Sigmoid colon (tissue), 4 donors: ENCODE measurements at regions not wholly inside any gene's neighbourhood (a gene's known extent, or its start where the extent isn't known, plus 50 kb on each side); places are given as distances from the start of the nearest gene placed in this dataset.

Experiments
- EP300 ChIP-seq, 4 donors: sonication (generic); formaldehyde crosslinking; IDR thresholded peaks; one replicate each; pipeline ENCODE4 v1.6.1; 2017; ENCODE audit warnings: antibody characterized with exemption in 4 of 4
- POLR2A ChIP-seq, 2 donors: fragments of 450-650 bp; IDR thresholded peaks; one replicate each; pipeline ENCODE4 v1.6.1; 2016; ENCODE audit warnings: antibody characterized with exemption in 2 of 2, mild to moderate bottlenecking in 2 of 2, moderate library complexity in 2 of 2
- TF ChIP-seq, protein P1 (sequence below), 4 experiments: fragments of 450-650 bp in 3 of 4; fragments of 200-600 bp in 1 of 4; IDR thresholded peaks; one replicate each; pipeline ENCODE4 v1.5.1; 2016 to 2019; ENCODE audit warnings: antibody characterized with exemption in 4 of 4, mild to moderate bottlenecking in 3 of 4, moderate library complexity in 2 of 4

DNA sequence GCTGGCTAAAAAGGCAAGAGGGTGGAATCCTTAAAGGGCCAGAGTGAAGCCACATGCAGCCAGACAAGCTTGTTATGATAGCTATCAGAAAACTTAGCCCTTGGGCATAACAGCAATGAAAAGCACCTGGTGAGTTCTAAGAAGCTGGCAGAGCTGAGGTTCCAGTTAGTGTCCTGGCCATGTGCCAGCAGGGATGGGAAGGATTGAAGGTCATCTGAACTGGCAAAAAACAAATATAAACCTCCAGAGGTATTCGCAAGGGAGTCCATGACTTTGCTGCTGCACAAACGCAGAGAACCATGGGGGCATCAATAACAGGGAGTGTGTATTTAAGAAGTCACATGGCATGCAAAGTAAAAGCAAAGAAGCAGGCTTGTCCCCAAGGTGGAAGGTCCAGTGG is 208.9 kb downstream of the FAM47A start:
- TF ChIP-seq, protein P1, sequence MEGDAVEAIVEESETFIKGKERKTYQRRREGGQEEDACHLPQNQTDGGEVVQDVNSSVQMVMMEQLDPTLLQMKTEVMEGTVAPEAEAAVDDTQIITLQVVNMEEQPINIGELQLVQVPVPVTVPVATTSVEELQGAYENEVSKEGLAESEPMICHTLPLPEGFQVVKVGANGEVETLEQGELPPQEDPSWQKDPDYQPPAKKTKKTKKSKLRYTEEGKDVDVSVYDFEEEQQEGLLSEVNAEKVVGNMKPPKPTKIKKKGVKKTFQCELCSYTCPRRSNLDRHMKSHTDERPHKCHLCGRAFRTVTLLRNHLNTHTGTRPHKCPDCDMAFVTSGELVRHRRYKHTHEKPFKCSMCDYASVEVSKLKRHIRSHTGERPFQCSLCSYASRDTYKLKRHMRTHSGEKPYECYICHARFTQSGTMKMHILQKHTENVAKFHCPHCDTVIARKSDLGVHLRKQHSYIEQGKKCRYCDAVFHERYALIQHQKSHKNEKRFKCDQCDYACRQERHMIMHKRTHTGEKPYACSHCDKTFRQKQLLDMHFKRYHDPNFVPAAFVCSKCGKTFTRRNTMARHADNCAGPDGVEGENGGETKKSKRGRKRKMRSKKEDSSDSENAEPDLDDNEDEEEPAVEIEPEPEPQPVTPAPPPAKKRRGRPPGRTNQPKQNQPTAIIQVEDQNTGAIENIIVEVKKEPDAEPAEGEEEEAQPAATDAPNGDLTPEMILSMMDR (IDR thresholded peaks at IDR 0.05): no peak
- no peak for TF ChIP-seq POLR2A (IDR thresholded peaks at IDR 0.05)
- TF ChIP-seq EP300 (IDR thresholded peaks at IDR 0.05): no peak
